ENCODE measurements at regions not wholly inside any gene's neighbourhood (a gene's known extent, or its start where the extent isn't known, plus 50 kb on each side); places are given as distances from the start of the nearest gene placed in this dataset.

GRCh38 chr6:150299873-150300485 lies 68.8 kb upstream of the IYD start:
- Histone ChIP-seq H3K79me1 (ENCODE audit: low read depth, low read length) (no peaks in the 10 kb centered on the region), H3K36me3 (ENCODE audit: control insufficient read depth in 2 of 4, insufficient read depth in 4 of 4, low read length in 3 of 4) (no peaks in the 10 kb centered on the region), H3K23me2 (ENCODE audit: low read depth, low read length) (no peaks in the 10 kb centered on the region), H3K9ac (replicated peaks in 1 of 4; ENCODE audit: extremely low read depth in 1 of 4, low read depth in 3 of 4, low read length in 3 of 4) (no peak overlapping the region), H3K14ac (ENCODE audit: insufficient read length) (no peak overlapping the region), H2AK5ac (ENCODE audit: low read depth, low read length) (no peak overlapping the region), H3K4ac (replicated peaks; ENCODE audit: insufficient read length, low read depth, low read length) (no peak overlapping the region), H4K5ac (ENCODE audit: insufficient read length, low read depth, low read length) (no peak overlapping the region), H4K8ac (ENCODE audit: extremely low read depth, insufficient read depth, low read length) (no peak overlapping the region; the same call in 1 of the 2 replicates), H3K27ac (ENCODE audit: low read depth, low read length) (no peak overlapping the region), H4K20me1 (replicated peaks in 1 of 2; ENCODE audit: control insufficient read depth in 1 of 2, insufficient read depth in 2 of 2, low read length in 2 of 2) (no peaks in the 10 kb centered on the region), H4K91ac (replicated peaks; ENCODE audit: insufficient read length, low read length) (no peak overlapping the region), H3K18ac (ENCODE audit: extremely low read depth, low read length) (no peak overlapping the region), H2BK120ac (replicated peaks; ENCODE audit: low read depth, low read length) (no peak overlapping the region), H3K4me1 (replicated peaks in 1 of 4; ENCODE audit: control insufficient read depth in 3 of 4, insufficient read depth in 4 of 4, low read length in 3 of 4) (no peaks in the 10 kb centered on the region), H2BK15ac (ENCODE audit: low read length) (no peak overlapping the region), H2BK20ac (ENCODE audit: low read length) (no peak overlapping the region), H3K4me2 (ENCODE audit: insufficient read depth in 1 of 2, low read depth in 2 of 2, low read length in 2 of 2) (no peak overlapping the region), H2BK5ac (ENCODE audit: low read depth, low read length) (no peak overlapping the region), H3K4me3 (ENCODE audit: extremely low read depth in 1 of 4, insufficient read depth in 2 of 4, low read depth in 3 of 4, low read length in 4 of 4) (no peak overlapping the region), H3K27me3 (replicated peaks in 1 of 4; ENCODE audit: control insufficient read depth in 3 of 4, extremely low read depth in 1 of 4, insufficient read depth in 3 of 4, low read length in 3 of 4) (no peaks in the 10 kb centered on the region; a peak in 1 of 7 replicates), H3K79me2 (ENCODE audit: control insufficient read depth in 1 of 2, insufficient read depth in 2 of 2, low read length in 2 of 2) (no peaks in the 10 kb centered on the region), H3K9me3 (ENCODE audit: insufficient read depth in 2 of 2, low read depth in 1 of 2, low read length in 1 of 2) (peaks cover 18 to 25% of the 10 kb centered on the region in 2 experiments), H2AFZ (ENCODE audit: low read length) (no peak overlapping the region), H2BK12ac (ENCODE audit: low read depth, low read length) (no peak overlapping the region), H3K23ac (ENCODE audit: insufficient read length) (no peak overlapping the region), H3K56ac (replicated peaks; ENCODE audit: insufficient read length, low read depth, low read length) (no peak overlapping the region)
- FAIRE-seq (no peak), DNase-seq (ENCODE audit: low read depth in 1 of 2, low spot score in 2 of 2) (no peak)
- ChIA-PET POLR2A (ENCODE audit: partially characterized antibody) (no interaction called here), CTCF (ENCODE audit: partially characterized antibody) (interaction anchor here (1.1 kb wide), 1 partner anchor 11 kb away, joined by 3 read pairs; no protein-coding TSS in a partner anchor)
- WGBS, 2 experiments (ENCODE audit: extremely low coverage in 1 of 2, insufficient coverage in 1 of 2, insufficient read length in 1 of 2, insufficient replicate concordance in 2 of 2, low coverage in 1 of 2, low lambda C conversion rate in 2 of 2, missing lambda C conversion rate in 1 of 2) = 93% methylated on average over 10 of the region's 10 CpGs; no CpG with 5 or more reads in 1 of the 2 experiments
- TF ChIP-seq SIX5 (IDR thresholded peaks at IDR 0.05; ENCODE audit: low read depth, low read length) (no peak), TCF12 (IDR thresholded peaks at IDR 0.05; ENCODE audit: low read depth, low read length) (no peak), SIN3A (conservative IDR thresholded peaks at IDR 0.05 in 1 of 2, IDR thresholded peaks at IDR 0.05 in 1 of 2; ENCODE audit: low read depth in 1 of 2, low read length in 2 of 2) (no peak), RAD21 (IDR thresholded peaks at IDR 0.05 in 1 of 2, conservative IDR thresholded peaks at IDR 0.05 in 1 of 2; ENCODE audit: low read depth in 2 of 2, low read length in 2 of 2) (no peak), HDAC6 (IDR thresholded peaks at IDR 0.05; ENCODE audit: low read depth, low read length) (no peak), ASH2L (IDR thresholded peaks at IDR 0.05; ENCODE audit: low read length) (no peak), TEAD4 (IDR thresholded peaks at IDR 0.05; ENCODE audit: low read depth, low read length) (no peak), JUND (IDR thresholded peaks at IDR 0.05; ENCODE audit: low read length) (no peak), BRCA1 (IDR thresholded peaks at IDR 0.05; ENCODE audit: low read depth, low read length) (no peak), CHD1 (IDR thresholded peaks at IDR 0.05; ENCODE audit: low read depth, low read length) (no peak), NANOG (IDR thresholded peaks at IDR 0.05; ENCODE audit: insufficient read depth, low read depth, low read length, poor library complexity, severe bottlenecking) (no peak), MAX (IDR thresholded peaks at IDR 0.05) (no peak)
